ENCODE measurements at regions not wholly inside any gene's neighbourhood (a gene's known extent, or its start where the extent isn't known, plus 50 kb on each side); places are given as distances from the start of the nearest gene placed in this dataset.

DNA sequence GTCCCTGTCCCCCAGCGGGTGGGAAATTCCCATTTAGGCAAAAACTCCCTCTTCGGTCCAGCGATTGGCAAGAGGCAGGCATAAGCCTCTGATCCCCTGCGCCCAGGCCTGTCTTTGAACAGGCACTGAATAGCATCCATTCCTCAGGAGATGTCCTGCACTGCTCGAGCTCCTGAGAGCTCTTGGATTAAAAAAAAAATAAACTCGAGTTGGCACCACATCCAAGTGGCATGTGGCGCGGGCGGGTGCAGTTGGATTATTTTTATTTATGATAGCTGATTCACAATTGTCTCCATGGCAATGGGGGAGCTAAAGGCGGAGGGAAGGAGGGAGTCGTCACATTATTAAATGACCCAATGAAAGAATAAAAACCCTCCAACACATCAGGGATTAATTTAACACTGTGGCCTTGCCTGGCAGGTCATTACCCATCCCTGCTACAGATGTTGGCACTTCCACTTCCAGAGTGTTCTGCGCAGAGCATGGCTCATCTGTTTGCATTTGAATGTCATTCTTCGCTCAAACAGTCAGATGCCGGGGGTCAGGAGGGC is 207.2 kb downstream of the AACS start:
- no peak for TF ChIP-seq EZH2 (IDR thresholded peaks at IDR 0.05; ENCODE audit: insufficient read depth, poor library complexity, severe bottlenecking)
- TF ChIP-seq EZH2phosphoT487 (IDR thresholded peaks at IDR 0.05; ENCODE audit: insufficient read depth, low read depth), result no peak

Measured in GM23248 (cell line).